ENCODE measurements at regions not wholly inside any gene's neighbourhood (a gene's known extent, or its start where the extent isn't known, plus 50 kb on each side); places are given as distances from the start of the nearest gene placed in this dataset.

GRCh38 chr6:43932259-43933147, 162.5 kb downstream of the VEGFA start:
- TF ChIP-seq CTCF (IDR thresholded peaks at IDR 0.05) = no peak
- TF ChIP-seq POLR2AphosphoS5 (IDR thresholded peaks at IDR 0.05; ENCODE audit: low read depth, low read length) = no peak
- TF ChIP-seq YY1 (IDR thresholded peaks at IDR 0.05; ENCODE audit: low read depth) = no peak
- no peak for TF ChIP-seq USF2 (IDR thresholded peaks at IDR 0.05; ENCODE audit: borderline replicate concordance, low read depth, low read length)
- no peak for TF ChIP-seq RXRA (IDR thresholded peaks at IDR 0.05; ENCODE audit: borderline replicate concordance, low read depth)
- TF ChIP-seq FOXJ3 (CRISPR knock-in tag; IDR thresholded peaks at IDR 0.05) = no peak
- TF ChIP-seq TAF1 (IDR thresholded peaks at IDR 0.05; ENCODE audit: borderline replicate concordance, low read depth, low read length) = no peak
- no peak for TF ChIP-seq EP300 (IDR thresholded peaks at IDR 0.05; ENCODE audit: borderline replicate concordance in 1 of 2, low read depth in 1 of 2, low read length in 1 of 2)
- TF ChIP-seq RCOR1 (IDR thresholded peaks at IDR 0.05; ENCODE audit: low read length) = no peak
- TF ChIP-seq SMC3 (IDR thresholded peaks at IDR 0.05; ENCODE audit: low read depth, low read length) = no peak
- no peak for TF ChIP-seq REST (IDR thresholded peaks at IDR 0.05; ENCODE audit: low read depth, low read length)
- TF ChIP-seq RFX5 (IDR thresholded peaks at IDR 0.05; ENCODE audit: low read length) = no peak

Measured in SK-N-SH (cell line).